ENCODE measurements at regions not wholly inside any gene's neighbourhood (a gene's known extent, or its start where the extent isn't known, plus 50 kb on each side); places are given as distances from the start of the nearest gene placed in this dataset.

Small RNAs in the stretch of these regions (small RNA-seq; reads per million reads assigned to genes)
- 0 reads per million in 4 donors for gene AC083904.1
- 0 reads per million in 4 donors for gene RNU6-4P

All from upper lobe of left lung (tissue), 4 donors.